OCI-LY7 (cell line): ENCODE measurements at regions not wholly inside any gene's neighbourhood (a gene's known extent, or its start where the extent isn't known, plus 50 kb on each side); places are given as distances from the start of the nearest gene placed in this dataset.

Source experiments
- CTCF ChIP-seq: fragments of 200-600 bp; sonication (generic); conservative IDR thresholded peaks from 2 replicates; pipeline ENCODE4 v1.5.1; 2014; ENCODE audit warnings: mild to moderate bottlenecking, antibody characterized with exemption, low read length, moderate library complexity, mixed read lengths
- EZH2phosphoT487 ChIP-seq: fragments of 200-600 bp; sonication (generic); IDR thresholded peaks from 2 replicates; pipeline ENCODE4 v1.6.1; 2018; ENCODE audit warnings: low read depth, borderline replicate concordance, mild to moderate bottlenecking, mixed run types, antibody characterized with exemption, low read length, moderate library complexity, mixed read lengths

GRCh38 chr9:102206432-102206831, 468.0 kb upstream of the GRIN3A start:
- TF ChIP-seq CTCF = no peak
- no peak for TF ChIP-seq EZH2phosphoT487
